Kidney epithelial cell (primary cell): ENCODE measurements at regions not wholly inside any gene's neighbourhood (a gene's known extent, or its start where the extent isn't known, plus 50 kb on each side); places are given as distances from the start of the nearest gene placed in this dataset.

Source experiments
- DNase-seq: peaks from one replicate; pipeline ENCODE4 v3.0.0-alpha.2; 2010; ENCODE audit warnings: low read depth
- H3K27me3 ChIP-seq: 2 replicates; pipeline ENCODE4 v1.6.0; 2011; ENCODE audit warnings: low read length; ENCODE audit not compliant: control insufficient read depth, insufficient read depth
- H3K36me3 ChIP-seq: 2 replicates; pipeline ENCODE4 v1.5.1; 2011; ENCODE audit warnings: low read length; ENCODE audit not compliant: control insufficient read depth, insufficient read depth
- H3K4me3 ChIP-seq: 2 replicates; pipeline ENCODE4 v1.5.1; 2011; ENCODE audit warnings: low read depth, mild to moderate bottlenecking, control low read depth, low read length
- CTCF ChIP-seq: IDR thresholded peaks from 2 replicates; pipeline ENCODE4 v1.5.1; 2011; ENCODE audit warnings: mild to moderate bottlenecking, moderate library complexity, low read length, control low read depth, inconsistent platforms; ENCODE audit not compliant: insufficient read depth, poor library complexity, severe bottlenecking

GRCh38 chr11:95567685-95568084, 221.9 kb downstream of the FAM76B start:
- Histone ChIP-seq H3K4me3 (no peak overlapping the region), H3K36me3 (no peaks in the 10 kb centered on the region), H3K27me3 (no peaks in the 10 kb centered on the region)
- DNase-seq: no peak
- TF ChIP-seq CTCF: no peak

- DNase-seq: no peak
- no peak for TF ChIP-seq CTCF
- H3K27me3 ChIP-seq: no peaks in the 10 kb centered on the region
- H3K36me3 ChIP-seq: no peaks in the 10 kb centered on the region
- H3K4me3 ChIP-seq: no peak overlapping the region
Observed at GRCh38 chr11:95566211-95566610, 223.4 kb downstream of the FAM76B start.

- no peaks in the 10 kb centered on the region for H3K36me3 ChIP-seq
- TF ChIP-seq CTCF: no peak
- H3K4me3 ChIP-seq: no peak overlapping the region
- DNase-seq: no peak
- no peaks in the 10 kb centered on the region for H3K27me3 ChIP-seq
Observed at GRCh38 chr11:95565724-95566141, 223.8 kb downstream of the FAM76B start.

GRCh38 chr11:95563859-95564258, 225.7 kb downstream of the FAM76B start:
- no peak for TF ChIP-seq CTCF

GRCh38 chr11:95563173-95563572, 226.4 kb downstream of the FAM76B start:
- no peak for DNase-seq
- no peaks in the 10 kb centered on the region for H3K36me3 ChIP-seq
- no peak for TF ChIP-seq CTCF

More at GRCh38 chr11:95563859-95564258, 225.7 kb downstream of the FAM76B start:
- DNase-seq: no peak
- Histone ChIP-seq H3K36me3 (no peaks in the 10 kb centered on the region), H3K4me3 (no peak overlapping the region), H3K27me3 (no peaks in the 10 kb centered on the region)

GRCh38 chr11:95562196-95562921, 227.2 kb downstream of the FAM76B start:
- Histone ChIP-seq H3K36me3 (no peaks in the 10 kb centered on the region), H3K27me3 (no peaks in the 10 kb centered on the region), H3K4me3 (no peak overlapping the region)
- DNase-seq: no peak
- no peak for TF ChIP-seq CTCF

More at GRCh38 chr11:95563173-95563572, 226.4 kb downstream of the FAM76B start:
- H3K4me3 ChIP-seq: no peak overlapping the region
- no peaks in the 10 kb centered on the region for H3K27me3 ChIP-seq
